ENCODE measurements at regions not wholly inside any gene's neighbourhood (a gene's known extent, or its start where the extent isn't known, plus 50 kb on each side); places are given as distances from the start of the nearest gene placed in this dataset.
"Not testable (repeated sequence)": the region's sequence is repeated elsewhere in the genome, so short reads cannot be mapped to it uniquely, and the experiment has no call there.

- 43% methylated on average over 4 of the region's 4 CpGs for WGBS (ENCODE audit: insufficient coverage, insufficient replicate concordance, low lambda C conversion rate, missing lambda C conversion rate)
These were observed 673.1 kb upstream of the DEFB115 start for GRCh38 chr20:30584403-30584802.

DNA sequence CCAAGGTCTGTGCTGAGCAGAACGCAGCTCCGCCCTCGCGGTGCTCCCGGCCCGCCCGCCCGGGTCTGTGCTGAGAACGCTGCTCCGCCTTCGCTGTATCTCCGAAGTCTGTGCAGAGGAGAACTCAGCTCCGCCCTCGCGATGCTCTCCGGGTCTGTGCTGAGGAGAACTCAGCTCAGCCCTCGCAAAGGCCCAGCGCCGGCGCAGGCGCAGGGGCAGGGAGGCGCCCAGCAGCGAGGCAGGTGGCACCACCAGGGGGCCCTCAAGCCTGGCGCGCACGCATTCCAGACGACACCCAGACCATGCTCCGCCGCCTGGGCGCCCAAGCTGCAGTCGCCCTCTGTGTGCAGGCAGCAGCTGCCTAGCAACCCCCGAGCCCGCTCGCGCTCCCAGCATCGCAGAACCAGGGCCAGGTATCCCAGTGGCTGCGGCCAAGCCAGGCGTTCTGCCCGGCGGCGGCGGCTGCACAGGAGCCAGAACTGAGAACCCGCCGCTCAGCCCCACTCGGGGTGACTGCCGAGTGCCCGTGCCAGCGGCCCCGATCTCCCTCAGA lies 672.1 kb upstream of the DEFB115 start:
- intact Hi-C loops (cut with micrococcal nuclease; ENCODE audit: unreplicated experiment); H3K27me3 ChIP-seq (replicated peaks in 1 of 2; ENCODE audit: control insufficient read depth in 2 of 2, insufficient read depth in 2 of 2, low read length in 1 of 2); POLR2A ChIA-PET; H3K27ac ChIP-seq (ENCODE audit: control insufficient read depth, insufficient read depth); in situ Hi-C loops (cut with MboI); RAD21 ChIA-PET (ENCODE audit: unreplicated experiment); ATAC-seq; H3K9ac ChIP-seq (ENCODE audit: control insufficient read depth, insufficient read depth, low read length); DNase-seq (ENCODE audit: low read depth, low spot score); H3K36me3 ChIP-seq (ENCODE audit: control insufficient read depth in 2 of 2, insufficient read depth in 2 of 2, low read length in 1 of 2); H4K20me1 ChIP-seq (ENCODE audit: control insufficient read depth, insufficient read depth); BruUV-seq (replicated peaks); H3K4me1 ChIP-seq (ENCODE audit: control insufficient read depth, insufficient read depth, low read length); FAIRE-seq; SMC1A ChIA-PET (ENCODE audit: uncharacterized antibody, unreplicated experiment); H3K4me3 ChIP-seq; H3K9me3 ChIP-seq (replicated peaks; ENCODE audit: control insufficient read depth, insufficient read depth, low read length); H3K4me2 ChIP-seq (ENCODE audit: control insufficient read depth, insufficient read depth); H2AFZ ChIP-seq (ENCODE audit: control insufficient read depth, low read depth, low read length); CTCF ChIA-PET; H3K79me2 ChIP-seq (ENCODE audit: control insufficient read depth, insufficient read depth, low read length): not testable (repeated sequence)
- WGBS (ENCODE audit: insufficient coverage, insufficient replicate concordance, low lambda C conversion rate, missing lambda C conversion rate): 89% methylated on average over 30 of the region's 49 CpGs

More at GRCh38 chr20:30584403-30584802, 673.1 kb upstream of the DEFB115 start:
- CTCF ChIA-PET; BruUV-seq (replicated peaks); H3K4me2 ChIP-seq (ENCODE audit: control insufficient read depth, insufficient read depth); DNase-seq (ENCODE audit: low read depth, low spot score); H3K4me1 ChIP-seq (ENCODE audit: control insufficient read depth, insufficient read depth, low read length); POLR2A ChIA-PET; H3K79me2 ChIP-seq (ENCODE audit: control insufficient read depth, insufficient read depth, low read length); RAD21 ChIA-PET (ENCODE audit: unreplicated experiment); in situ Hi-C loops (cut with MboI); ATAC-seq; H3K9ac ChIP-seq (ENCODE audit: control insufficient read depth, insufficient read depth, low read length); intact Hi-C loops (cut with micrococcal nuclease; ENCODE audit: unreplicated experiment); H3K4me3 ChIP-seq; H3K27ac ChIP-seq (ENCODE audit: control insufficient read depth, insufficient read depth); H4K20me1 ChIP-seq (ENCODE audit: control insufficient read depth, insufficient read depth); H3K27me3 ChIP-seq (replicated peaks in 1 of 2; ENCODE audit: control insufficient read depth in 2 of 2, insufficient read depth in 2 of 2, low read length in 1 of 2); H3K36me3 ChIP-seq (ENCODE audit: control insufficient read depth in 2 of 2, insufficient read depth in 2 of 2, low read length in 1 of 2); FAIRE-seq; H2AFZ ChIP-seq (ENCODE audit: control insufficient read depth, low read depth, low read length); SMC1A ChIA-PET (ENCODE audit: uncharacterized antibody, unreplicated experiment); H3K9me3 ChIP-seq (replicated peaks; ENCODE audit: control insufficient read depth, insufficient read depth, low read length): not testable (repeated sequence)

DNA sequence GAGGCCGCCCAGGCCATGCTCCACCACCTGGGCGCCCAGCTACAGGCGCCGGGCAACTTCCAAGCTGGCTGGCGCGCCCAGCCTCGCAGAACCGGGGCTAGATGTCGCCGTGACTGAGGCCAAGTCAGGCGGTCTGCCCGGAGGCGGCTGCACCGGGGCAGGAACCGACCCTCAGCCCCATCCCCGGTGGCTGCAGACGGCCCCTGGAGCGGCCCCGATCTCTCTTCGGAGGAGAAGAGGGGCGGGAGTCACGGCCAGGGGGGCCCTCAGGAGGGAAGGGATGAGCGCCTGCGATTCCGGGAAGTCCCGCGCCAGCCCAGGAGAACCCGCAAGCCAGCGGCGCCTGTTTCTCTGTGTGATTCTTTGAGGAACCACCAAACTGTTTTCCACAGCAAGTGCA lies 671.3 kb upstream of the DEFB115 start:
- H3K4me3 ChIP-seq; intact Hi-C loops (cut with micrococcal nuclease; ENCODE audit: unreplicated experiment); DNase-seq (ENCODE audit: low read depth, low spot score); H4K20me1 ChIP-seq (ENCODE audit: control insufficient read depth, insufficient read depth); POLR2A ChIA-PET; SMC1A ChIA-PET (ENCODE audit: uncharacterized antibody, unreplicated experiment); H3K4me2 ChIP-seq (ENCODE audit: control insufficient read depth, insufficient read depth); H3K9ac ChIP-seq (ENCODE audit: control insufficient read depth, insufficient read depth, low read length); RAD21 ChIA-PET (ENCODE audit: unreplicated experiment); BruUV-seq (replicated peaks); FAIRE-seq; in situ Hi-C loops (cut with MboI); H2AFZ ChIP-seq (ENCODE audit: control insufficient read depth, low read depth, low read length); H3K4me1 ChIP-seq (ENCODE audit: control insufficient read depth, insufficient read depth, low read length); H3K27ac ChIP-seq (ENCODE audit: control insufficient read depth, insufficient read depth); H3K9me3 ChIP-seq (replicated peaks; ENCODE audit: control insufficient read depth, insufficient read depth, low read length); H3K27me3 ChIP-seq (replicated peaks in 1 of 2; ENCODE audit: control insufficient read depth in 2 of 2, insufficient read depth in 2 of 2, low read length in 1 of 2); H3K36me3 ChIP-seq (ENCODE audit: control insufficient read depth in 2 of 2, insufficient read depth in 2 of 2, low read length in 1 of 2); H3K79me2 ChIP-seq (ENCODE audit: control insufficient read depth, insufficient read depth, low read length); CTCF ChIA-PET; ATAC-seq: not testable (repeated sequence)
- whole genome bisulfite sequencing (ENCODE audit: insufficient coverage, insufficient replicate concordance, low lambda C conversion rate, missing lambda C conversion rate): 59% methylated on average over 17 of the region's 30 CpGs
